RPMI8226 (cell line): ENCODE measurements at regions not wholly inside any gene's neighbourhood (a gene's known extent, or its start where the extent isn't known, plus 50 kb on each side); places are given as distances from the start of the nearest gene placed in this dataset.
"Not testable (repeated sequence)": the region's sequence is repeated elsewhere in the genome, so short reads cannot be mapped to it uniquely, and the experiment has no call there.

ENCODE experiments used
- DNase-seq: peaks from one replicate; pipeline ENCODE4 v3.0.0-alpha.2; 2015

- not testable (repeated sequence) for DNase-seq
Observed at GRCh38 chr21:13907385-13907784, 297.8 kb downstream of the POTED start.

GRCh38 chr21:13896596-13897247 is 287.1 kb downstream of the POTED start:
- not testable (repeated sequence) for DNase-seq

GRCh38 chr21:13893617-13894016 is 284.0 kb downstream of the POTED start:
- not testable (repeated sequence) for DNase-seq

GRCh38 chr21:13893025-13893424 is 283.4 kb downstream of the POTED start:
- DNase-seq, result not testable (repeated sequence)

GRCh38 chr21:13892146-13892751 is 282.7 kb downstream of the POTED start:
- DNase-seq, result not testable (repeated sequence)

- DNase-seq, result not testable (repeated sequence)
Observed at GRCh38 chr21:13889176-13889575, 279.6 kb downstream of the POTED start.

GRCh38 chr21:13883641-13884395 is 274.2 kb downstream of the POTED start:
- DNase-seq, result not testable (repeated sequence)

- DNase-seq, result not testable (repeated sequence)
Observed at GRCh38 chr21:13877503-13877902, 267.9 kb downstream of the POTED start.

GRCh38 chr21:13876999-13877398 is 267.4 kb downstream of the POTED start:
- not testable (repeated sequence) for DNase-seq

- not testable (repeated sequence) for DNase-seq
Observed at GRCh38 chr21:13874001-13874400, 264.4 kb downstream of the POTED start.

GRCh38 chr21:13854638-13855037 is 245.1 kb downstream of the POTED start:
- no peak for DNase-seq

- not testable (repeated sequence) for DNase-seq
Observed at GRCh38 chr21:13850808-13851207, 241.2 kb downstream of the POTED start.

- DNase-seq, result not testable (repeated sequence)
Observed at GRCh38 chr21:13849489-13849888, 239.9 kb downstream of the POTED start.

- peak; percentile 42 for DNase-seq
Observed at GRCh38 chr21:13846718-13847117, 237.1 kb downstream of the POTED start.

- not testable (repeated sequence) for DNase-seq
Observed at GRCh38 chr21:13844574-13844973, 235.0 kb downstream of the POTED start.

GRCh38 chr21:13843081-13843480 is 233.5 kb downstream of the POTED start:
- DNase-seq, result not testable (repeated sequence)

- not testable (repeated sequence) for DNase-seq
Observed at GRCh38 chr21:13827666-13828065, 218.1 kb downstream of the POTED start.

GRCh38 chr21:13827201-13827600 is 217.6 kb downstream of the POTED start:
- DNase-seq, result no peak

GRCh38 chr21:13826511-13826910 is 216.9 kb downstream of the POTED start:
- DNase-seq, result not testable (repeated sequence)

GRCh38 chr21:13825218-13825778 is 215.7 kb downstream of the POTED start:
- not testable (repeated sequence) for DNase-seq

- not testable (repeated sequence) for DNase-seq
Observed at GRCh38 chr21:13820286-13820685, 210.7 kb downstream of the POTED start.

- not testable (repeated sequence) for DNase-seq
Observed at GRCh38 chr21:13812191-13812590, 202.6 kb downstream of the POTED start.

GRCh38 chr21:13810559-13810958 is 201.0 kb downstream of the POTED start:
- DNase-seq, result not testable (repeated sequence)
